ENCODE measurements at regions not wholly inside any gene's neighbourhood (a gene's known extent, or its start where the extent isn't known, plus 50 kb on each side); places are given as distances from the start of the nearest gene placed in this dataset.
"Not testable (repeated sequence)": the region's sequence is repeated elsewhere in the genome, so short reads cannot be mapped to it uniquely, and the experiment has no call there.

DNA sequence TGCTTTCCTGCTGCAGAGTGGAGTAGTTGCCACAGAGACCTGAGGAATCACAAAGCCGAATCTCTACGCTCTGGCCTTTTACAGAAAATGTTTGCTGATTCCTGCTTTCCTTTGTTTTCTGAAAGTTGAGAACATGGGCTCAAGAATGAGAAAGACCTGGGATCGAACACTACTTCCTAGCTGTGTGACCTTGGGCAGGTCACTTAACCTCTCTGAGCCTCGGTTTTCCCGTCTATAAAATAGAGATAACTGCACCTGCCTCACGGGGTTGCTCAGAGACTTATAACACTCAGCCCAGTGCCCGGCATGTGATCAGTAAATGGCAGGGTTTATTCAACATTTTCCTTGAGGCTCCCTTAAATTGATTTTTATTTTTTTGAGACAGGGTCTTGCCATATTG, 70.9 kb upstream of the ALX4 start:
- H3K4me3 Mint-ChIP-seq: no peak overlapping the region
- no peak overlapping the region for H3K27ac Mint-ChIP-seq
- H3K9me3 Mint-ChIP-seq: no peaks in the 10 kb centered on the region
- peaks cover 16% of the 10 kb centered on the region for H3K27me3 Mint-ChIP-seq
- H3K36me3 Mint-ChIP-seq: no peaks in the 10 kb centered on the region
- H3K4me1 Mint-ChIP-seq: no peaks in the 10 kb centered on the region

DNA sequence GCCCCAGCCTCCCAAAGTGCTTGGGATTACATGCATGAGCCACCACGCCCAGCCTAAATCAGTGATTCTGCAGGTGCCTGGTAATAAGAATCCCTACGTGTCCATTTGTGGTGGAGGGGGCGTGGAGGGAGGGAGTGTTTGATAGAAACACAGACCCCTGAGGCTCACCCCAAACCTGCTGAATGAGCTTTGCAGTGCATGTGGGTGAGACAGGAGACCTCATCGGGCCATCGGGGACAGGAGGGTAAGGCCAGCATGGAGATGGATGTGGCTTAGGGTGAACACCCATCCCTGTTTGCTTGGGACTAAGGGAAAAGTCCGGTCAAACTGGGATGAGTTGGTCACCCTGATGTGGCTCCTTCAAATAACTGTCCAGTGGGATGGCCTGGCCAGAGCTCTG, 71.3 kb upstream of the ALX4 start:
- H3K4me1 Mint-ChIP-seq: no peaks in the 10 kb centered on the region
- no peak overlapping the region for H3K4me3 Mint-ChIP-seq
- H3K9me3 Mint-ChIP-seq: no peaks in the 10 kb centered on the region
- no peaks in the 10 kb centered on the region for H3K36me3 Mint-ChIP-seq
- H3K27me3 Mint-ChIP-seq: peaks cover 16% of the 10 kb centered on the region
- H3K27ac Mint-ChIP-seq: no peak overlapping the region

DNA sequence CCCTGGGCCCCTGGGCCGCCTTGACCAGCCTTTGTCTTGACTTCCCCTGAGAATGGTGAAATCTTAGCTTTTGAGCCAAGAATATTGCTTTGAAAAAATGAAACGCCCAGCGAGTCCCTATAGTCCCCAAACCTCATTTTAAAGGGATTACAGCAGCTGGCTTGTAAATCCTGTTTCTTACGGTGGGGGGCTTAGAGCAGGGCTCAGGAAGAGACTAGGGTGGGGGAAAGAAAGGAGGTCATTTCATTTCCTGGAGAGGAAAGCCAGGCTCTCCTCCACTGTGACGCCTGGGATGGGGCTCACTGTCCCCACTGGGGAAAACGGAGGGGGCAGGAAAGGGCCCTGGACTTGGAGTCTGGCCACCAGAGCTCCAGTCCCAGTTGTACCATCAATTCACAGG, 72.2 kb upstream of the ALX4 start:
- Mint-ChIP-seq H3K4me3 (no peak overlapping the region), H3K9me3 (no peaks in the 10 kb centered on the region), H3K27ac (no peak overlapping the region), H3K27me3 (peaks cover 16% of the 10 kb centered on the region), H3K36me3 (no peaks in the 10 kb centered on the region), H3K4me1 (no peaks in the 10 kb centered on the region)

DNA sequence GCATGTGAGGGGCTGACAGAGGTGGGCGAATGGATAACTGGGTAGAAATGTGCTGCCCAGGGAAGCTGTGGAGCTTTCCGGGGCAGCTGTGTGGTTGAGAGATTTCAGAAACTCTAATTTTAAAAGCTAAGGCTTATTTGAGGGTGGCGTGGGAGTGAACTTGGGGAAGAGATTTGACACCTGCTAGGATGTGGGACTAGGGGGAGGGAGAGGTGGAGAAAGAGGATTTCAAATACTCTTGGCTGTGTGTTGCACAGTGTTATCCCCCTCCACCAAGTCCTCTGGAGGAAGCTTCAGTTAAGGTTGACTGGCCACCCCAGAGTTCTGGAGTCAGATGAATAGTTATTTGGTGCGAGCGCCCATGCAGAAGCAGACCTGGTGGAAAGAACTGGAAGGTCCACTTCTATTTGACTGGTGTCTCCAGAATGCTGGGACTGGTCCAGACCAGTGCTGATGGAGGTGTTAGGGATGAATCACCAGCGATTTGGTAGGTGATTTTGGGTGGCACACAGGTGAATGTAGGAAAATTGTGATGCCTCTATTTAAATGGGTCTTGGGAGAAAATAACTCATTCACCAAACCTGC, 72.8 kb upstream of the ALX4 start:
- Mint-ChIP-seq H3K9me3 (no peaks in the 10 kb centered on the region), H3K4me1 (no peaks in the 10 kb centered on the region), H3K4me3 (no peak overlapping the region), H3K27ac (no peak overlapping the region), H3K36me3 (no peaks in the 10 kb centered on the region), H3K27me3 (peaks cover 16% of the 10 kb centered on the region)

DNA sequence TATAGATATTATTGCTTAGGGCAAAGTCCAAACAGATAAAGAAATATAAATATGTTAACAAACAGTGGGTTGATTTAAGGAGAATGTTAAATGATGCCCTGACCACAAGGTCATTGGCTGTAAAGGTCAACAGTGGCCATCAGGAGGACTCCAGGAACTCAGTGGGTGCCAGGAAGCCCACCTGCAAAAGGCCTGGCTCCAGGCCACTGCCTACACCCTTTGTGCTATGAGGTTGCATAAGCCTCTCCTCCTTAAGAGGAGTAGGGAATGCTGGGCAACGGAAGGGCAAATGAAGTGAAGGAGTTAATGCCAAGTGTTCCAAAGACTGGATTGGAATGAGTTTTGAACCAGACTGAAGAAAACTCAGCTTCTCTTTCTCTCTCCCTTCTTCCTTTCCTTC, 73.3 kb upstream of the ALX4 start:
- no peaks in the 10 kb centered on the region for H3K4me1 Mint-ChIP-seq
- H3K36me3 Mint-ChIP-seq: no peaks in the 10 kb centered on the region
- peaks cover 18% of the 10 kb centered on the region for H3K27me3 Mint-ChIP-seq
- no peaks in the 10 kb centered on the region for H3K9me3 Mint-ChIP-seq
- no peak overlapping the region for H3K27ac Mint-ChIP-seq
- no peak overlapping the region for H3K4me3 Mint-ChIP-seq

DNA sequence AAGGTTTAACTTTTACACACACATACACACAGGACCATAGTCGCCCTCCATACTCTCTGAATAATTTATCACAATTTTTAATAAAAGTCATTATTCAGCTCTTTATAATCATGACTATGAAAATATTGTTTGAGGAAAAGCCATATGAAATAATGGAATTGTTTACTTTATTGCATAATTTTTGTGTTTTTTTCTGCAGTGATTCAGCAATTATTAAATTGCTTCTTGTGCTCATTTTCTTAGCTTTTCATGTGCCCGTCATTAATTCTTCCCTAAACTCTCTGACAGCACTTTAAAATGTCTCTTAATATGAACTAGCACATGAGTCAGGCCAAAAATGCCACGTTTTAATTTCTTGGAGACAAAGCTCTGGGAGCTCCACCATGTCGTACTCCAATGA, 77.5 kb upstream of the ALX4 start:
- Mint-ChIP-seq H3K27ac (no peak overlapping the region), H3K36me3 (no peaks in the 10 kb centered on the region), H3K27me3 (peaks cover 18% of the 10 kb centered on the region), H3K9me3 (no peaks in the 10 kb centered on the region), H3K4me1 (no peaks in the 10 kb centered on the region), H3K4me3 (no peak overlapping the region)

DNA sequence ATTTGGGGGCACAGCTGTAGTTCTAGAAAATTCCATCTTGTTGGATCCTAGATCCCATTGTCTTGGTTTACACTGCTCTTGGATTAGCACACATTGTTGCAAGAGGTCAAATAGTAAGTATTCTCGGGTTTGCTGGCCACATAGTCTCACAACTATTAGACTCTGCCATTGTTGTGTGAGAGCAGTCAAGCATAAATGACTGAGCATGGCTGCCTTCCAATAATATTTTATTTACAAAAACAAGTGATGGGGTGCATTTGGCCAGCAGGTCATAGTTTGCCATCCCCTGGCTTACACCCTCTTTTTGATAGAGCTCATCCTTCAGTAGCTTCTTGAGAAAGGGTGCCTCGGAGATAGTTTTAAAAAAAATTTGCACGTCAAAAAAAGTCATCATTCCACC, 77.9 kb upstream of the ALX4 start:
- Mint-ChIP-seq H3K9me3 (no peaks in the 10 kb centered on the region), H3K27me3 (peaks cover 15% of the 10 kb centered on the region), H3K4me1 (no peaks in the 10 kb centered on the region), H3K4me3 (no peak overlapping the region), H3K27ac (no peak overlapping the region), H3K36me3 (no peaks in the 10 kb centered on the region)

DNA sequence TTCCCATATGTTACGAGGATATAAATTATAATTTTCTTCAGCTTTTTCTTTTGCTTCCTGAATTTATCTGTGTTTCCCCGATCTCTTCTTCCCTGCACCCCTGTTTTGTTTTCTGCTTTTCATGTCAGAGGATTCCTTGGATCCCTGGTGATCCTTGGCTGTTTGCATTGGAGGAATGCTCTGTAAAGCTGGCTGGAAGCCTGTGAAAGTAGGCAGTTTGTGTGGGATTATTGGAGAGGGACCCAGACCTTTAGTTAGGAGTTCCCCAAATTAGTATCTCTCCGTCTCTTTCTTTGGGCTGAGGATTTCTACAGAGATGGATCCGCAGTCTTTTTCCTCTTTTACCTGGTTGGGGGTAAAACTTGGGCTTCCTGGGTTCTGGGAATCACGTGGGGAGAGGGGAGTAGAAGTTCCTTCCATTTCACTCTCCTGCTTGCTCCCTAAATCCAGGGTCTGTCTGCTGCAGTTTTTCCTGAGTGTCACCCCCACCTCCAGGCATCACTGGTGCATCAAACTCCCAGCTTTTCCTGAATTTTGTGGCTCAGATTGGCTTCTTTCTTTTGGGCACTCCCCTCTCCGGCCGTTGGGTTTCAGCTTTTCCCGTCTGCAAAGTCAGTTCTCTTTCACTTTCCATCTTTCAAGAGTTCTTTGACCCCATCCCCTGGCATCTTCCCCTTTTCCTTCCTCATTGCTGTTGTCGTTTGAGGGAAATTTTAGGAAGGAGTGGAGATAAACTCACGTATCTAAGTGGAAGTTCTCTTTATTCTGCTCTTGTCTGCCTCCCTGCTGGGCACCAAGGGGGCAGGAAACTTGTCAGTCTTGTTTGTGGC, 79.1 kb upstream of the ALX4 start:
- no peaks in the 10 kb centered on the region for H3K36me3 Mint-ChIP-seq
- no peaks in the 10 kb centered on the region for H3K9me3 Mint-ChIP-seq
- no peak overlapping the region for H3K4me3 Mint-ChIP-seq
- H3K27ac Mint-ChIP-seq: no peak overlapping the region
- peaks cover 15% of the 10 kb centered on the region for H3K27me3 Mint-ChIP-seq
- H3K4me1 Mint-ChIP-seq: no peaks in the 10 kb centered on the region

DNA sequence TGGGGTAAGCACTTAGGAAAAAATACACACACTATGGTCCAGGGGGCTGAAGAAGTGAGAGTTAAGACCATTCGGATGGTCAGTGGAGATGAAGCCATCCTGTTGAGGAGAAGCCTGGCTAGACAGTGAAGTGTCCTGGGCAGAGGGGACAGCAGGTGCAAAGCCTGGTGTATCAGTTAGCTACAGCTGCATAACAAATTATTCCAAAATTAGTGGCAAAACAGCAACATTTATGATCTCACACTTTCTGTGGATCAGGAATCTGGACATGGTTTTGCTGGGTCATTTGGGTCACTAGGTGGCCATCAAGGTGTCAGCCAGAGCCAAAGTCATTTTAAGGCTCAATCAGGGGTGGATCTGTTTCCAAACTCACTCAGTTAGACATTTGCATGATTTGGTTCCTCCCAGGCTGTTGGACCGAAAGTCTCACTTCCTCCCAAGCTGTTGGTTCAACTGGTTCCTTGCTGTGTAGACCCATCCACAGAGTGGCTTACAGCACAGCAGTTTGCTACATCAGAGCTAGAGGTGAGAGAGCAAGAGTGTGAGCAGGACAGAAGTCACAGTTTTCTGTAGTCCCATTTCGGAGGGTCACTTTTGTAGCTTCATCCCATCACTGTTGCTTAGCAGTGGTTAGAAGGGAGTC, 80.1 kb upstream of the ALX4 start:
- Mint-ChIP-seq H3K9me3 (no peaks in the 10 kb centered on the region), H3K27me3 (peaks cover 15% of the 10 kb centered on the region), H3K4me1 (no peaks in the 10 kb centered on the region), H3K4me3 (no peak overlapping the region), H3K36me3 (no peaks in the 10 kb centered on the region), H3K27ac (no peak overlapping the region)

DNA sequence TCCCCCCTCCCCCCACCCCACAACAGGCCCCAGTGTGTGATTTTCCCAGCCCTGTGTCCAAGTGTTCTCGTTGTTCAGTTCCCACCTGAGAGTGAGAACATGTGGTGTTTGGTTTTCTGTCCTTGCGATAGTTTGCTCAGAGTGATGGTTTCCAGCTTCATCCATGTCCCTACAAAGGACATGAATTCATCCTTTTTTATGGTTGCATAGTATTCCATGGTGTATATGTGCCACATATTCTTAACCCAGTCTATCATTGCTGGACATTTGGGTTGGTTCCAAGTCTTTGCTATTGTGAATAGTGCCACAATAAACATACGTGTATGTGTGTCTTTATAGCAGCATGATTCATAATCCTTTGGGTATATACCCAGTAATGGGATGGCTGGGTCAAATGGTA, 81.1 kb upstream of the ALX4 start:
- H3K4me1 Mint-ChIP-seq, H3K9me3 Mint-ChIP-seq, H3K36me3 Mint-ChIP-seq, H3K27ac Mint-ChIP-seq, H3K4me3 Mint-ChIP-seq: not testable (repeated sequence)
- H3K27me3 Mint-ChIP-seq: peaks cover 10% of the 10 kb centered on the region

DNA sequence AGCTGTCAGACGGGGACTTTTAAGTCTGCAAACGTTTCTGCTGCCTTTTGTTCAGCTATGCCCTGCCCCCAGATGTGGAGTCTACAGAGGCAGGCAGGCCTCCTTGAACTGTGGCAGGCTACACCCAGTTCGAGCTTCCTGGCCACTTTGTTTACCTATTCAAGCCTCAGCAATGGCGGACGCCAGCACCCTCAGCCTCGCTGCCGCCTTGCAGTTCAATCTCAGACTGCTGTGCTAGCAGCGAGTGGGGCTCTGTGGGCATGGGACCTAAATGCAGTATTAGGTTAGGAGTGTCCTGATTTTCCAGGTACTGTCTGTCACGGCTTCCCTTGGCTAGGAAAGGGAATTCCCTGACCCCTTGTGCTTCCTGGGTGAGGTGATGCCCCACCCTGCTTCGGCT, 86.8 kb upstream of the ALX4 start:
- H3K27ac Mint-ChIP-seq, H3K27me3 Mint-ChIP-seq, H3K36me3 Mint-ChIP-seq, H3K4me1 Mint-ChIP-seq, H3K9me3 Mint-ChIP-seq, H3K4me3 Mint-ChIP-seq: not testable (repeated sequence)

DNA sequence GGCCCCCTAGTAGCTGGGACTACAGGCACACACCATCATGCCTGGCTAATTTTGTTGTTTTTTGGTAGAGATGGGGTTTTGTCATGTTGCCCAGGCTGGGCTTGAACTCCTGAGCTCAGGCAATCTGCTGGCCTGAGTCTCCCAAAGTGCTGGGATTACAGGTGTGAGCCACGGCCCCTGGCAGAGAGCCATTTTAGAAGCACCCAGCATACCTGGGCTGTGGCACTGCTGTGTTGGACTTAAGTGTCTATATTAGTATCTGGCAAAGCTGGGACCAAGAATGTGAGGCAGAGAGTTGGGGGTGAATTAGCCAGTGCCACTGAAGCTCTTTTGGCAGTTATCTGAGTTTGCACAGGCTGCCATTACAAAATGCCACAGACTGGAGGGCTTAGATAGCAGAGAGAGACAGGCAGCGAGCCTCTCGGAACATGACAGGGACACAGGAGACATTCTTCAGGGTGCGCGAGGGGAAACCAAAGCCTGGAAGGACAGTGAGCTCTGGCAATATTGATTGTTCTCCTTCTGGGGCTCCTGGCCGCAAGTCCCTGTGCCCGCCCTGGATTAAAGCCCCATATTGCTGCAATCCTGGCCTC, 87.7 kb upstream of the ALX4 start:
- H3K9me3 Mint-ChIP-seq: no peaks in the 10 kb centered on the region
- no peak overlapping the region for H3K4me3 Mint-ChIP-seq
- H3K27me3 Mint-ChIP-seq: peaks cover 2% of the 10 kb centered on the region
- no peak overlapping the region for H3K27ac Mint-ChIP-seq
- no peaks in the 10 kb centered on the region for H3K36me3 Mint-ChIP-seq
- no peaks in the 10 kb centered on the region for H3K4me1 Mint-ChIP-seq

DNA sequence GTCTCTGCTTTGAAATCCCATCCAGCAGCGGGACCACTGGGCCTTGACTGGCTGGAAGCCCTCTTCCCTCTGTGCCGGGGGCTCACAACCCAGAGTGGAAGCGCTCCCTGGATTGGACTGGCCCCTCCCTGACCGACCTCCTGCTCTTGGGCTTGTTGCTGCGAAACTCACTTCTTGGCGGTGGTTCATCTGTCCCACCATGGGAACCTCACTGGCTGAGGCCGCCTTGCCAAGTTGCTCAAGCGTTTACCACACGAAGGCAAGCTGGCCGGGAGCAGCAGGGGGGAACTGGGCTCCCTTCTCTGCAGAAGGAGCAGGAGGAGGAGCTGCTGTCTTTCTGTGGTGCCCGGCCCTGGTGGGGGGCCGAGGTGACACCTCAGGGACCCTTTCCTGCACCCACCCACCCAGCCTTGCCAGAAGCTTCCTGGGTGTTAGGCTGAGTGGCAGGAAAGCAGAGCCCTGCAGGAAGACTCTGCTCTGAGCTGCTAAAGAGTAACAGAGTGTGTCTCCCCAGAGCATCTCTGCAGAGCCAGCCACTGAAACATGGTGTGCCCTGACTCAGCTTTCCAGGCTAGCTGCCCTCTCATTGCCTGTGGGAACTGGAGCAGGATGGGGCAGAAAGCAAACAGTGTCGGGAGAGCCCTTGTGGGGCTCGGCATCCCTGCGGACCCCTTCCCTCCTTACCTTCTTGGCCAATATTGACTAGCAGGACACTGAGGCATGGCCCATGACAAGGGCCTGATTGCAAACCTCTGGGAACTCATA, 88.5 kb upstream of the ALX4 start:
- H3K36me3 Mint-ChIP-seq: no peaks in the 10 kb centered on the region
- H3K4me3 Mint-ChIP-seq: no peak overlapping the region
- H3K27ac Mint-ChIP-seq: no peak overlapping the region
- peaks cover 2% of the 10 kb centered on the region for H3K27me3 Mint-ChIP-seq
- H3K9me3 Mint-ChIP-seq: no peaks in the 10 kb centered on the region
- no peaks in the 10 kb centered on the region for H3K4me1 Mint-ChIP-seq

DNA sequence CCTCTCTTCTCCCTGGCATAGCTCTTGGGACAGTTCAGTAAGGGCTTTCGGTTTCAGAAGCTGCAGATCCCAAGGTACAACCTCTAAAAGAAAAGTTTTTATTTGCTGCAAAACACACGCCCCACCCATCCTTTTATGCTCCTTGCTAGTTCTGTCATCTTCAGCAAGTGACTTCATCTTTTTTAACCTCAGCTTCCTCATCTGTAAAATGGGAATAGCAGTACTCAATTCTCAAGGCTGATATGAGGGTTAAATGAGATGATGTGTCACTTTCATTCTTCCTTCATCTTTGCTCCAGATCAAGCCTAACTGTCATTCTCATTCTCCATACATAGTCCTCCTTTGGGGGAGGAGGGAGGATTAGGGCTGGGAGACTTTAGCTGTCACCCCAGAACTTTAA, 90.0 kb upstream of the ALX4 start:
- H3K9me3 Mint-ChIP-seq: no peaks in the 10 kb centered on the region
- no peaks in the 10 kb centered on the region for H3K36me3 Mint-ChIP-seq
- no peak overlapping the region for H3K4me3 Mint-ChIP-seq
- H3K27ac Mint-ChIP-seq: no peak overlapping the region
- H3K4me1 Mint-ChIP-seq: no peaks in the 10 kb centered on the region
- no peaks in the 10 kb centered on the region for H3K27me3 Mint-ChIP-seq

DNA sequence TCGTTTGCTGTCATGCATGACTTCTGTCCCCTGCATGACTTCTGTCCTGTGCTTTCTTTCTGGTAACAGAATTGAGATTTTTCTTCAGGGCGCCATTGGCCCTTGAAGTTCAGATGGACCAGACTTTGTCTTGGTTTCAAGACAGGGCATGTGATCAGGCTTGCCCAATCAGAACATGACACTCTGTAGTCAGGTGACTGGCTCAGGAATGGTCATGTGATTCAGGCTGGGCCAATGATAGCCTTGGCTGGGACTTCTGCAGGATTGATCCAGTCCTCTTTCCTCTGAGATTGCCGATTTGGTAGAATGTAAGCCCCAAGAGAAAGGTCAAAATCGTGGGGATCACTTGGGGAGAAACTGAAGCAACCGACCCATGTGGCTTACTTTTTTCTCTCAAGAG, 90.5 kb upstream of the ALX4 start:
- Mint-ChIP-seq H3K9me3 (no peaks in the 10 kb centered on the region), H3K27ac (no peak overlapping the region), H3K27me3 (no peaks in the 10 kb centered on the region), H3K4me3 (no peak overlapping the region), H3K36me3 (no peaks in the 10 kb centered on the region), H3K4me1 (no peaks in the 10 kb centered on the region)

All from activated naive CD4-positive, alpha-beta T cell treated with anti-CD3 and anti-CD28 coated beads, Interleukin-2, amount 50 U/mL, for 24 hours (primary cell).